ENCODE measurements at regions not wholly inside any gene's neighbourhood (a gene's known extent, or its start where the extent isn't known, plus 50 kb on each side); places are given as distances from the start of the nearest gene placed in this dataset.

GRCh38 chr3:34011171-34012101, 213.0 kb downstream of the PDCD6IP start:
- no peak for DNase-seq (ENCODE audit: low read depth in 2 of 2)

- DNase-seq (ENCODE audit: low read depth in 2 of 2), result no peak
Measured at GRCh38 chr3:34012102-34012461, 213.7 kb downstream of the PDCD6IP start.

GRCh38 chr3:34013818-34014570, 215.6 kb downstream of the PDCD6IP start:
- DNase-seq (ENCODE audit: low read depth in 2 of 2), result no peak

- no peak for DNase-seq (ENCODE audit: low read depth in 2 of 2)
Measured at GRCh38 chr3:34015204-34016142, 217.0 kb downstream of the PDCD6IP start.

- no peak for DNase-seq (ENCODE audit: low read depth in 2 of 2)
Measured at GRCh38 chr3:34016925-34017587, 218.6 kb downstream of the PDCD6IP start.

- DNase-seq (ENCODE audit: low read depth in 2 of 2), result no peak
Measured at GRCh38 chr3:34017757-34018156, 219.3 kb downstream of the PDCD6IP start.

- no peak for DNase-seq (ENCODE audit: low read depth in 2 of 2)
Measured at GRCh38 chr3:34019158-34019557, 220.7 kb downstream of the PDCD6IP start.

- DNase-seq (ENCODE audit: low read depth in 2 of 2), result no peak
Measured at GRCh38 chr3:34020170-34020569, 221.7 kb downstream of the PDCD6IP start.

- no peak for DNase-seq (ENCODE audit: low read depth in 2 of 2)
Measured at GRCh38 chr3:34020726-34021680, 222.6 kb downstream of the PDCD6IP start.

GRCh38 chr3:34022147-34022546, 223.7 kb downstream of the PDCD6IP start:
- DNase-seq (ENCODE audit: low read depth in 2 of 2), result no peak

GRCh38 chr3:34024447-34025240, 226.2 kb downstream of the PDCD6IP start:
- no peak for DNase-seq (ENCODE audit: low read depth in 2 of 2)

GRCh38 chr3:34033839-34034238, 235.4 kb downstream of the PDCD6IP start:
- DNase-seq (ENCODE audit: low read depth in 2 of 2), result no peak

- DNase-seq (ENCODE audit: low read depth in 2 of 2), result no peak
Measured at GRCh38 chr3:34034840-34035239, 236.4 kb downstream of the PDCD6IP start.

GRCh38 chr3:34035775-34036174, 237.3 kb downstream of the PDCD6IP start:
- DNase-seq (ENCODE audit: low read depth in 2 of 2), result no peak

GRCh38 chr3:34037260-34037659, 238.8 kb downstream of the PDCD6IP start:
- no peak for DNase-seq (ENCODE audit: low read depth in 2 of 2)

GRCh38 chr3:34038131-34038530, 239.7 kb downstream of the PDCD6IP start:
- DNase-seq (ENCODE audit: low read depth in 2 of 2), result no peak

- DNase-seq (ENCODE audit: low read depth in 2 of 2), result no peak
Measured at GRCh38 chr3:34046154-34046553, 247.7 kb downstream of the PDCD6IP start.

GRCh38 chr3:34053626-34054025, 255.2 kb downstream of the PDCD6IP start:
- DNase-seq (ENCODE audit: low read depth in 2 of 2), result no peak

- DNase-seq (ENCODE audit: low read depth in 2 of 2), result no peak
Measured at GRCh38 chr3:34056181-34056910, 257.9 kb downstream of the PDCD6IP start.
